Left ventricle myocardium inferior (tissue), 1 donor: ENCODE measurements at regions not wholly inside any gene's neighbourhood (a gene's known extent, or its start where the extent isn't known, plus 50 kb on each side); places are given as distances from the start of the nearest gene placed in this dataset.

Experiments used
- DNase-seq: peaks from one replicate; pipeline ENCODE4 v3.0.0-alpha.2; 2020
- H3K27ac ChIP-seq: fragments of 200-600 bp; replicated peaks from 2 replicates; pipeline ENCODE4 v1.8.0; 2021
- H3K27me3 ChIP-seq: fragments of 200-600 bp; 2 replicates; pipeline ENCODE4 v1.8.0; 2021; ENCODE audit warnings: low read depth
- H3K36me3 ChIP-seq: fragments of 200-600 bp; 2 replicates; pipeline ENCODE4 v1.8.0; 2021
- H3K4me1 ChIP-seq: fragments of 200-600 bp; 2 replicates; pipeline ENCODE4 v1.8.0; 2021
- H3K4me3 ChIP-seq: fragments of 200-600 bp; 2 replicates; pipeline ENCODE4 v1.8.0; 2021; ENCODE audit warnings: mild to moderate bottlenecking, moderate library complexity
- H3K9me3 ChIP-seq: fragments of 200-600 bp; replicated peaks from 2 replicates; pipeline ENCODE4 v1.8.0; 2021
- CTCF ChIP-seq: fragments of 200-600 bp; IDR thresholded peaks from 2 replicates; pipeline ENCODE4 v1.8.0; 2021; ENCODE audit warnings: antibody characterized with exemption, mild to moderate bottlenecking, borderline replicate concordance
- intact Hi-C: fragments of 100-400 bp; cut with micrococcal nuclease; formaldehyde crosslinking; loops from one replicate; pipeline ENCODE4 v1.11.0; 2022
- donor health status: DM: no; HTN: yes; CAD: no; lungs with severe emphysema.

DNA sequence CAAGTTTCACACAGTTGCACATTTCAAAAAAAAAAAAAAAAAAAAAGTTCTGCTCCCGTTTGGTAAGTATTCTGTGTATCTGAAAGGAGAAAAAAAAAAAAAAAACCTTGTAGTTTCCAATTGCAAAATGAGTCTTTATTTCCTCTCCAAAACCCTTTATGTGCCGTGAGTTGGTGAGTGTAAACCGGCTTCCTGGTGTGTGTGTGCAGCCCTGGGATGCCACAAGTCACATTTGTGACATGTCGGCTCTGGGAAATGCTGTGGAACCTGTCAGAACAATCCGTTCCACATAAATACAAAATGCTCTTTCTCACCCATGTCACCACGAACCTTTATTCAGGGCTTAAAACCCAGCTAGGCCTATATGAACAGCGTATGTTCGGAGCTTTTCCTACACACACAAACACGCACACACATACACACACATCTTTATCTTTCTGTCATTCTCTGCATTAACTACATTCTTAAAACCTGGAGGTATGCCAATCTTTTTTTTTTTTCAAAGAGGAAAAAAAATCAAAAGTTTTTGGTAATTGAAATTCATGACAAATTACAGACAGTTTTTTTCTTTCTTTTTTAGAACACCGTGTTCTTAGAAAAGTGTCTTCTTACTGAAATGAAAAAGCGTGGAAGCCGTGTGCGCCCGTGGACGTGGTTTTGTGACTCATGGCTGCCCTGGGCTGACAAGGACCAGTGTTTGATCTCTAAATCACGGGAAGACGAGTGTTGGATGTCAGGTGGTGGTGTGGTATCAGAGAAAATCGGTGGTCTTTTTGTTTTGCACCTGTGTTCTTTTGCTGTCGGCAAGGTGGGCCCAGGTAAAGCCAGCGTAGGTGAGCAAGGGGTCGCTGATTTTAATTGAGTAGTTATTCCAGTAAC lies 612.0 kb downstream of the VRK1 start:
- Histone ChIP-seq H3K27me3 (peaks cover 98% of the 10 kb centered on the region), H3K4me1 (peaks cover 13% of the 10 kb centered on the region), H3K27ac (no peak overlapping the region), H3K9me3 (no peaks in the 10 kb centered on the region), H3K4me3 (no peak overlapping the region), H3K36me3 (no peaks in the 10 kb centered on the region)
- no peak for TF ChIP-seq CTCF
- no peak for DNase-seq
- intact Hi-C loops, result no loop called here

DNA sequence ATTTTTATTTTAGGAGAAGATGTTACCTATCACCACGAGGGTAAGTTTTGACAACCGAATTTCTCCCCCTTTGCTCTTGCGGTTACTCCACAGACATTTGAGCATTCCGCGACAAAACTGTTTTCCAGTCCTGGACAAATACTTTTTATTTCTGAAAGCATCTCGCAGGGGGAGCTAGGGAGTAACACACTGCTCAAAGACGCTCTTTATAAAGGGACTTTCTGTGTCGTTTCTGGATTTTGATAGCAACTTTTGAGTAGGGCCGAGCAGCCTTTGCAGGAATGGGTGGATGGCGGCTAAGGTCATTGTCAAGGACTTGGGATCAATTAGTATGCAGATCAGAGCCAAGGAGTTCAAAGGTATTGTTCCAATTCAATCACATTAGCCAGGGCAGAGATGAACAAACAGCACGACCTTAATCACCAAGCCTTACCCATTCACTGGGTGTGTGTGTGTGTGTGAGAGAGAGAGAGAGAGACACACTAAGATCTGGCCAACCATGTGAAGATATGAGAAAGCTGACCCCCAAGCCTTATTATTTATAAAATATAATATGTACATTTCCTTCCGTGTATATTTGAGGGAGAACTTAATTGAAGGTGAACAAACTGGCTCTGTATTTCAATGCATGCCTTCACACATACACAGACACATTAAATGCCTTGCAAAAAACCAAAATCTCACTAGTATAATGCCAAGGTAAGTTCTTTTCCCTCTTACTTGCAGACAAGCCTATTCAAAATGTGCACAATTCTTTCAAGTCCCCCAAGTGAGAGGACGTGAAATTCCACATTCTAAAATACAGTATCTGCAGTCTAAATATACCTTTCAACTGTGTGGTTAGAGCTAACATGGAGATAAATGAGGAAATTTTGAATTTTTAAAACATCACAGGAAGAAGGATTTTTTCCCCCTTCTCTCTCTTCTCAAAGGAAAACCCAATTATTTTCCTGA lies 613.8 kb downstream of the VRK1 start:
- no peak overlapping the region for H3K27ac ChIP-seq
- TF ChIP-seq CTCF, result no peak
- DNase-seq, result no peak
- H3K36me3 ChIP-seq, result no peaks in the 10 kb centered on the region
- H3K4me3 ChIP-seq, result no peak overlapping the region
- H3K4me1 ChIP-seq, result peaks cover 13% of the 10 kb centered on the region
- no peaks in the 10 kb centered on the region for H3K9me3 ChIP-seq
- intact Hi-C loops, result no loop called here
- peaks cover 99% of the 10 kb centered on the region for H3K27me3 ChIP-seq

DNA sequence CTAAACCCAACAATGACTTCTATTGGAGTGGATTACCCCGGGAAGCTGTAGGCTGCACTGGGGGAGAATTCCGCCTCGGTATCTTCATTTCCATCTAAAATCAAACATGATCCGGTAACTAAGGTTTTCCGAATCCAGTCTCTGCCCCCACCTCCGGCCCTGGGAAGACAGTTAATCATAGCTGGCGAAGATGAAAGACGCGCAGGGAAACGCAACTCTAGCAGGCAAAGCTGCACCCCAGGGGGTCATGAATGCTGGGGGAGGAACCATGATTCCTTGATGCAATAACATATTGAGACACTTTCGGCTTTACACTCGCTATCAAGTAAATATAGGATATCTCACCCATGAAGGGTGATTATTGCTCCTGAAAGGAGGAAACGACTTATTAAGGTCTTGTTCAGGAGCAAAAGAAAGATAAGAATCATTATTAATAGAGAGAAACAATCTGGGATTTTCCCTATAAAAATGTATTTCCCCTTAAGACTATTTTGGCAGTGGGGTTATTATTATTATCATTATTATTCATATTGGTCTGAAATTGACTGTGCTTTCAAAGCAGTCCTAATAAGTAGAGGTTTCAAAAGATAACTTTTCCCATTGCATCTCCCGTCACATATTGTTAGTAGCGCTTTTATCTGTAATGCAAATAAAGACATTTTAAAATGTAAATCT lies 614.9 kb downstream of the VRK1 start:
- no peaks in the 10 kb centered on the region for H3K36me3 ChIP-seq
- peaks cover 13% of the 10 kb centered on the region for H3K4me1 ChIP-seq
- no peak for DNase-seq
- no peaks in the 10 kb centered on the region for H3K9me3 ChIP-seq
- no peak overlapping the region for H3K4me3 ChIP-seq
- intact Hi-C loops, result no loop called here
- TF ChIP-seq CTCF, result no peak
- H3K27ac ChIP-seq, result no peak overlapping the region
- H3K27me3 ChIP-seq, result peaks cover 99% of the 10 kb centered on the region

GRCh38 chr14:97413022-97413539 lies 615.9 kb downstream of the VRK1 start:
- Histone ChIP-seq H3K27me3 (peaks cover 99% of the 10 kb centered on the region), H3K9me3 (no peaks in the 10 kb centered on the region), H3K36me3 (no peaks in the 10 kb centered on the region), H3K27ac (no peak overlapping the region), H3K4me1 (peaks cover 13% of the 10 kb centered on the region), H3K4me3 (peak overlapping the region; percentile 50)
- intact Hi-C loops, result no loop called here
- TF ChIP-seq CTCF, result no peak
- DNase-seq, result no peak
